ENCODE measurements at regions not wholly inside any gene's neighbourhood (a gene's known extent, or its start where the extent isn't known, plus 50 kb on each side); places are given as distances from the start of the nearest gene placed in this dataset.

DNA sequence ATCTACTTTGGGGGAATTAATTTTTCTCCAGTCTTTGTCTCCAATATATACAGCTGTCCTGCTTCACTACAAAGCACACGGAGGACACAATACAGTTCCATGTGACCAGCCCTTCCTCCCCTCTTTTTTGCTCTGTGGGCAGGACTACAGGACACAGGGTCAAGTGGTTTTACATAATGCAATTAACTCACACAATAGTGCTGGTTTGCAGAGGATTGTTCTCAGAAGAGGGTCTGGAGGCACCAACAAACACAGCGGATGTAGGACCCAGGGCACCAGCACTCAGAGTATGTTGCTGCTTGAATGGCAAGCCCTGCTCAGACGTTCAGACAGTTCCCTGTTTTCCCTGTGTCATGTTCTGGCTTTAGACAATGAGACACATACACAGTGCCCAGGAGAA lies 52.0 kb upstream of the NPTX2 start:
- DNase-seq: no peak

GRCh38 chr7:98562871-98563495 lies 54.1 kb upstream of the NPTX2 start:
- no peak for DNase-seq

DNA sequence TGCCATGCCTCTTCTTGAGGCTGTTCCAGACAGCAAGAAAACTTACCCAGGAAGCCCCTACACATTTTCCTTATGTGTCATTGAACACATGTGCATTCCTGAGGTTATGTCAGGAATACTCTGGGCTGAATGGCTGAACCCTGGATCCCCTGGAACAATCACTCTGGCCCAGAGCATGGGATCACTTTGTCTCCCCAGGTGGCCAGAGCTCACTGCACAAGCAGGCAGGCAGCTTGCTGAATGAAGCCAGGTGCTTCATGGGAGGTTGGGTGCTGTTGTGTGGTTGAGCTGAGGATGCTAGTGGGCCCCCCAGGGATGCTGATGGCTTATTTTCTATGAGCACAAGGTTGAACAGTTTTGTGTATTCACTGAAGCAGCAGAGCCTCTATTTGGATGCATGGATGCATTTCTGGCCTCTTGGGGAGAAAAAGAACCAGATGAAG lies 54.7 kb upstream of the NPTX2 start:
- DNase-seq: no peak

DNA sequence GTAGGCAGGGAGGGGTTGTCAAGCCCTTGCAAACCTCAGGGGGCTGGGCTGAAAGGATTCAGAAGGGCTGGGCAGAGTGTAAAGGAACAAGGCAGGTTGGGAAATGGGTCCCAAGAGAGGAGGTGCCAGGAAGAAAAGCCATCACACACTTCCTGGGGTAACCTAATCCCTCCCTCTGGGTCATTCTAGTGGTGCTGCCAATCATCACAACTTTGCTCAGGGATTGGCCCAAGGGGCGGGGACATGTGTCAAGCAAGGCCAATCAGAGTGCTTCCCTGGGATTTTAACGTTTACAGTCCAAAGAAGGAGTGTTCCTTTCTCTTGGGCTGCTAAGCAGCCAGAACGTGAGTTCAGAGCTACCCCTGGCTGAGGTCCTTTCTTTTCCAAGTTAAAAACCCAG lies 57.1 kb upstream of the NPTX2 start:
- DNase-seq: peak in 1 of 2 experiments; percentile 6

- no peak for DNase-seq
These were observed 57.9 kb upstream of the NPTX2 start for GRCh38 chr7:98559219-98559618.

DNA sequence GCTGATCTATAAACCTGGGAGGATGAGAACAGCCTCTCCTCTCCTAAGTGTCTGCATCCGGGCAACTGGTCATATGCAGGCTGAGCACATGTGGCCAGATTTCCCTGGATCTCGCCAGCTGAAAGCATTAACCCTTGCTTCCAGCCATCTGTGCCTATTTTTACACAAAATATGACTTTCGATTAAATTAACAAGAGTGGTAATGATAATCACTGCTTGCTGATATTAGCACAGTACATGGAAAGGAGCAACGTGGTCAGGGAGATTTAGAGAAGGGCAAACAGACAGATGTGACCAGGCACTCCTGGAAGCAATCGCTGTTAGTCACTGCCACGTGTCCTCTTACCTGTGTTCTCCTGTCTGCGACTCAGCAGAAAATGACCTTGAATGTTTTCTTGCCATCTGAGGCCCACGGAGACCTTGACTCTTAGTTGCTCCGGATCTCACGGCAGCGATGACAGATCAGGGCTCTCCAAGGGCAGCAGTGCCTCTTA lies 59.5 kb upstream of the NPTX2 start:
- DNase-seq: no peak

- DNase-seq: no peak
These were observed 60.8 kb upstream of the NPTX2 start for GRCh38 chr7:98556288-98556687.

DNA sequence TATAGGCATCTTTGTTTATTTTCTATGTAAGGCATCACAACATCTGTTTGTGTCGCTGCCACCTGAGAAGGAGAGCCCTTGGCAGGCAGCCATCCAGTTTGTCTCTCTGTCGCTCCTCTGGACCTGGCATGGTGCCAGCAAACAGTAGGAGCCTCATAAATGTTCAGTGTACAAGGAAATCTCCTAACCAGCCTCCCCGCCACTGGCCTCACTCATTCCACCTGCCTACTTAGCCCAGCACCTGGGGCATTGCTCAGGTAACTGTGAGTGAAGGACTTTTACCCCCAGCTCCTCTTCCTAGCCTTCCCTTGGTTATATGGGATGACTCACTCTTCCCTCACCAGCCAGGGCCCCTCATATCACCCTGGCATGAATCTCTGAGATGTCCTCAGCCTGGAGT lies 61.7 kb upstream of the NPTX2 start:
- peak in 1 of 2 experiments; percentile 16 for DNase-seq

- DNase-seq: no peak
These were observed 63.4 kb upstream of the NPTX2 start for GRCh38 chr7:98553666-98554065.

DNA sequence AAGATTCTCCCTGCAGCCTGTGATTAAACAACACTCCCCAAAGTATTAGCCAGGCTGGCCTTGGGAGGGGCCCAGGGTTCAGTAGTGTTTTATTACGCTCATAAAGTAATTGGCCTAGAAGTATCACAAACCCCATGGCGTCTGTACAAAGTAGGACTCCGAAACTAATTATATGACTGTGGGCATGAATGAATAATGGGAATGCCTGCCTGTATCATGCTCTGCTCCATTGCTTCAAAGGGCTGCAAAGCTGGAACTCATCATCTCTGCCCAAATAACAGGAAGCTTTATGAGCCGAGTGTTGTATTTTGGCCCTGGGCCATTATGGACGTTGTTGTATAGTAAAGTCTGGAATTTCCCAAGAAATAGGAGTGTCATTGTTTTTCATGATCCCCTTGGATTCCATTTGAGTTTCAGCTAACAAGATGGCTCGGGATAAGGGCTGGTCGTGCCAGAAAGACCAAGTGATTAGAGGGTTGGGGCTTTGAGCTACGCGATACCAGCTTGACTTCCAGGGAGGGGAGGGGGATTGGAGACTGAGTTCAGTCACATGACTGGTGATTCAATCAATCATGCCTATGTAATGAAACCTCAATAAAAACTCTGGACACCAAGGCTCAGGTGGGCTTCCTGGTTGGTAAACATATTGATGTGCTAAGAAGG lies 65.3 kb upstream of the NPTX2 start:
- DNase-seq: no peak

DNA sequence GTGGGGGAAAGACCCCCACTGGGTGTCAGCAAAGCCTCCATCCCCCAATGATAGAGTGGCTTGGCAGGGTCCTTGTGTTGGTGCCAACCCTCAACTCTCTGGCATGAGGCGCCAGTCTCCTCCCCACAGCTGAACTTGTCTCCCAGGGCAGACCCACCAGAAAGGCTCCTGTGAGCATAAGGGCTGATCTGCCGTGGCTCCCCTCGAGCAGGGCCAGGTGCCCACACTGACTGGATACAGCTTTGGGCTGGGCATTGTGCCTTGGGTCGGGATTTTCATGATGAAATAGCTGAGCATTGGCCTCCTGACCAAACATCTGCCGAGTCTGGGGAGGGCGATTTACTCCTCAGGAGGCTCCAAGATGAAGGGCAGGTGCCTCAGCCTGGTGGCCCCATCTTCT lies 68.1 kb upstream of the NPTX2 start:
- no peak for DNase-seq

- DNase-seq: no peak
These were observed 68.7 kb upstream of the NPTX2 start for GRCh38 chr7:98548370-98548769.

DNA sequence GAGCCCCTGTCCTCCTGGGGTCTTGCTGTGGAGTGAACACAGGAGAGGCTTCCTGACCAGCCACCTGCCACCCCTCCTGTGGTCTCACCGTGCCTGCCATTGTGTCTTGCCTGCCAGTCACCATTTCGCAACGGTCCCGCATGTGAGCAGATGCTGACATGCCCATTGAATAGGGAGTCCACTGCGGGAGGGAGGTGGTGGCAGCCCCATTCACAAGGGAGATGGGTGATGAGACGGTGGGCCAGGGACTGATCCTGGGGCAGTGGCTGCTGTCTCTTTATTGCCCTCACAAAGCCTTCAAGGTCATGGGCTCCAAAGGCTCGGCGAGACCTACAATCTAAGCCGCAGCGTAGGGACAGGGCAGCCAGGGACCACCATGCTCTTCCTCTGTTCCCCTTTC lies 76.0 kb upstream of the NPTX2 start:
- DNase-seq: no peak

DNA sequence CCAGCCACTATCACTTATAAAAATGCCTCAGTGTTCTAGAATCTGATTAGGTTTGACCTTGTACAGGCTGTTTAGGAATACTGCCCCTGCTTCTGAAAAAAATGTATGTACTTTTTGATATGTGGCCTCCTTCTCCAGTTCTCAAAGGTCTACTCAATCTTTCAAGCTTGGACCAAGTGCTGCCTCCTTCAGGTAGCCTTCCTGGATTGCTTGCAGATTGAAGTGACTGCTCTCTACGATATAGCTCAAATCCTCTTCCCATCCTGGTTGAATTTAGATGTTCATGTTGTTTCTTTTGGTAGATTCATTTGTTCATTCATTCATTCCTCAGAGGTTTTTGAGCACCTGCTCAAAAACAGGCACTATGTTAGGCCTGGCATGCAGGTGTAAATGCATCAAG lies 77.2 kb upstream of the NPTX2 start:
- peak in 1 of 2 experiments; percentile 9 for DNase-seq

DNA sequence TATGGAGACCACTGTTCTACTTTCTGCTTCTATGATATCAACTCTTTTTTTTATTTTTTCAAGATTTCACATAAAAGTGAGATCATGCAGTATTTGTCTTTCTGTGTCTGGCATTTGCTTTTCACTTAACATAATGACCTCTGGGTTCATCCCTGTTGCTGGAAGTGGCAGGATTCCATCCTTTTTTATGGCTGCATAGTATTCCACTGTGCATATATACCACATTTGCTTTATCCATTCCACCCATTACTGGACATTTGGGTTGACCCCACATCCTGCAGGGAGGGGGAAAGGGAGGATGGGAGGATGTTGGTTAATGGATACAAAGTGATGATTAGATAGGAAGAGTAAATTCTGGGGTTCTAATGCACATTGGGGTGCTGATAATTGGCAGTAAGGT lies 80.3 kb upstream of the NPTX2 start:
- DNase-seq: no peak

GRCh38 chr7:98534493-98534892 lies 82.6 kb upstream of the NPTX2 start:
- no peak for DNase-seq

DNA sequence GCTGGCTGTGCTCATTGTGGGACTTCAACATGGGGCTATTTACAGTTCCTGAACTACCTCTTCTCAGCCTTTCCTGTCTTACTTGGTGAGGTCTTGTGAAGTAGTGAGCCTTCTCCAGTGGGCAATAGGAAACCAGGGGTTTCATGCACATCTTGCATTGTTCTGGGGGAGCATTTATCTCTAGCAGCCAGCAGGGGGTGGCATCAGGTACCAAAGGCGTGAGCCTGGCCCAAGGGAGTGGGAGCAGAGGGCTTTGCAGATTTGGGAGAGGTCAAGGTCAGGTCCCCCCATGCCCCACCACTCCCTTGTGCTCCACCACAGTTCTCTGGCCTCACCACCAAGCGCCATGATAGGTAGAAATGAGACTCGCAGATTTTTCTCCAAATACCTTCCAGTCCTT lies 85.4 kb upstream of the NPTX2 start:
- DNase-seq: no peak

DNA sequence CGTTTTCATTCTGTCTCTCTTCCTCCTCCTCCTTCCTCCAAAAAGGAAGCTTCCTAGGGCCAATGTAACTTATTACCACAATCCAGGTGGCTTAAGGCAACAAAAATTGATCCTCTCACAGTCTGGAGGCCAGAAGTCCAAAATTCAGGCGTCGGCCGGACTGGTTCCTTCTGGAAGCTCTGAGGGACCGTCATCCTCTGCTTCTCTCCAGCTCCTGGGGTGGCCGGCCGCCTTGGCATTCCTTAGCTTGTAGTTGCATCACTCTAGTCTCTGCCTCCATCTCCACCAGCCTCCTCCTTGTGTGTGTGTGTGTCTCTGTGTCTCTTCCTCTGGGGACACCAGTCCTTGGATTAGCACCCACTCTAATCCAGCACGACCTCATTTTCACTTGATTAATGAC lies 89.0 kb upstream of the NPTX2 start:
- DNase-seq: no peak

GRCh38 chr7:98526059-98526458 lies 91.0 kb upstream of the NPTX2 start:
- DNase-seq: no peak

GRCh38 chr7:98521089-98521692 lies 95.9 kb upstream of the NPTX2 start:
- DNase-seq: no peak

- DNase-seq: no peak
These were observed 96.6 kb upstream of the NPTX2 start for GRCh38 chr7:98520356-98520951.

- DNase-seq: no peak
These were observed 98.7 kb upstream of the NPTX2 start for GRCh38 chr7:98518159-98518947.

GRCh38 chr7:98515201-98515600 lies 101.9 kb upstream of the NPTX2 start:
- no peak for DNase-seq

All from SW 1271 (cell line).